HUES48 (cell line): ENCODE measurements at regions not wholly inside any gene's neighbourhood (a gene's known extent, or its start where the extent isn't known, plus 50 kb on each side); places are given as distances from the start of the nearest gene placed in this dataset.

ENCODE experiments used
- H3K27ac ChIP-seq: one replicate; pipeline ENCODE4 v1.7.0; 2013; ENCODE audit warnings: low read depth, low read length, inconsistent platforms
- H3K27me3 ChIP-seq: 2 replicates; pipeline ENCODE4 v1.6.1; 2013; ENCODE audit warnings: mild to moderate bottlenecking, low read length; ENCODE audit not compliant: control insufficient read depth, insufficient read depth
- H3K36me3 ChIP-seq: 2 replicates; pipeline ENCODE4 v1.6.1; 2013; ENCODE audit warnings: low read length; ENCODE audit not compliant: control insufficient read depth, insufficient read depth
- H3K4me1 ChIP-seq: 2 replicates; pipeline ENCODE4 v1.6.1; 2013; ENCODE audit warnings: mild to moderate bottlenecking, low read length; ENCODE audit not compliant: control insufficient read depth, insufficient read depth
- H3K4me3 ChIP-seq: 2 replicates; pipeline ENCODE4 v1.5.1; 2013; ENCODE audit warnings: mild to moderate bottlenecking, low read depth, low read length
- H3K9ac ChIP-seq: 2 replicates; pipeline ENCODE4 v1.6.1; 2013; ENCODE audit warnings: mild to moderate bottlenecking, low read depth, low read length, moderate library complexity
- H3K9me3 ChIP-seq: 2 replicates; pipeline ENCODE4 v1.6.1; 2013; ENCODE audit warnings: low read length; ENCODE audit not compliant: control insufficient read depth, insufficient read depth

DNA sequence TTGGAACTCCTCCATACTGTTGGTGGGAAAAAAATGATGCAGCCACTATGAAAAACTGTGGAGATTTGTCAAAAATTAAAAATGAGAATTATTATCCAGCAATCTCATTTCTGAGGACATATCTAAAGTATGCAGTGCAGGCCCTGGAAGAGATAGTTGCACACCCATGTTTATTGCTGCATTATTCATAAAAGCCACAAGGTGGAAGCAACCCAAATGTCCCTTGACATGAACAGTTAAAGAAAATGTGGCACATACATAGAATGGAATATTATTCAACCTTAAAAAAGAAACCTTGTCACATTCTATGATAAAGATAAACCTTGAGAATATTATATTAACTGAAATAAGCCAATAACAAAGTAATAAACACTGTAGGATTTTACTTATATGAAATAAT is 80.9 kb upstream of the ARHGEF26 start:
- Histone ChIP-seq H3K9ac (no peak overlapping the region), H3K27me3 (no peaks in the 10 kb centered on the region), H3K4me1 (no peaks in the 10 kb centered on the region), H3K9me3 (no peaks in the 10 kb centered on the region), H3K4me3 (no peak overlapping the region), H3K27ac (no peak overlapping the region), H3K36me3 (no peaks in the 10 kb centered on the region)

DNA sequence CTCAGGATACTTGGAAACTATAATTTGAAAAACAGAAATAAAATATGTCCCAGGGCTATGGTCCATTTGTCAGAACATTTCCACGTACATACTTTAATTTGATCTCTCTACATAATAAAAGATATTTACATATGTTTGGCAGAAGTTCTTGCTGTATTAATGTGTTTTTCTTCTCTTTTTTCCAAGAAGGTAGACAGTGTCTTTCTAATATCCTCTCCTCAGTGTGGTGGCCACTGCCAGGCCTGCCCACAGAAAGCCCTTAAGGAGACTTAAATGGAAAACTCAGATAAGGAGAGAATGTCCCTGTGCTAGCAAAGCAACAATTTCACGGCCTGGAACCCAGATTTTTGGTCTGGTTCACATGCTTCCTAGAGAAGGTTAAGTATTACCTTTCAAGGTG is 76.5 kb upstream of the ARHGEF26 start:
- Histone ChIP-seq H3K27ac (no peak overlapping the region), H3K36me3 (no peaks in the 10 kb centered on the region), H3K4me3 (no peak overlapping the region), H3K9ac (no peak overlapping the region), H3K27me3 (no peaks in the 10 kb centered on the region), H3K4me1 (no peaks in the 10 kb centered on the region), H3K9me3 (no peaks in the 10 kb centered on the region)

DNA sequence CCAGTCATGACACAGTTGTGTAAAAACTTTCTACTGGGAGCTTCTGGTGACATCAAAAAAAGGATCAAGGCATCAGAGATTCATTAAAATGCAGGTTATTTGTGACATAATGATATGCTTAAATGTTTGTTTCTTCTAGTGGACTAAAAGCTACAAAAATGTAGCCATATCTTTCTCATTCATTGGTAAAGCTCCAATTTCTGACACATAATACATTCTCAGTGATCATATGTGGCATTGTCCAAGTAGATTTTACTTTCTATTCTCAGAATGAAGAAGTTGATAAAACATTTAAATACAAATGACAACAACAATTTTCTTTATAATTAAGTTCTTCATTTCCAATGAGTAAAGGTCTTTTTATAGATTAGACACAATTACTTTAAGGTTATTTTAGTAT is 71.0 kb upstream of the ARHGEF26 start:
- no peak overlapping the region for H3K27ac ChIP-seq
- H3K27me3 ChIP-seq, result no peaks in the 10 kb centered on the region
- H3K9me3 ChIP-seq, result no peaks in the 10 kb centered on the region

DNA sequence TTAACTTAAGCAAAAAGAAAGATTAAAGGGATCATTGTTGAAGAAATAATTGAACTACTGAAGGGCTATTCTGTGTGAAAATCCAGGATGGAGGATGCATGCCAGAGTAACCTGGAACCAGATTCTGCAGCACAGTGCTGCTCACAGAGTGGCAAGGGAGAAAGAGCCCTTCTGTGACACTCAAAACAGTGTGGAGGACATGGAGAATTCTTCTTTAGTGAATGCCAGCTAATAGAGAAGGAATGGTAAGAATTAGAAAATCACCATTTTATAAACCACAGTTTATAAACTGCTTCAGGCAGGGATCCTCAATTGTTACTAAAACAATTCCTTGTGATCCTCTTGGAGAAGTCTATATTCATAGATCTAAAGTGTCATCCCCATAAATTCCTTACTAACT is 70.4 kb upstream of the ARHGEF26 start:
- H3K4me1 ChIP-seq, result 0 out of 2 replicates have a peak, but pooled peaks cover under 1% of the 10 kb centered on the region
- no peaks in the 10 kb centered on the region for H3K36me3 ChIP-seq
- H3K27me3 ChIP-seq, result no peaks in the 10 kb centered on the region
- H3K27ac ChIP-seq, result no peak overlapping the region
- no peak overlapping the region for H3K4me3 ChIP-seq
- no peaks in the 10 kb centered on the region for H3K9me3 ChIP-seq
- H3K9ac ChIP-seq, result no peak overlapping the region

More for the DNA sequence above, 71.0 kb upstream of the ARHGEF26 start:
- Histone ChIP-seq H3K4me3 (no peak overlapping the region), H3K4me1 (no peaks in the 10 kb centered on the region), H3K36me3 (no peaks in the 10 kb centered on the region), H3K9ac (no peak overlapping the region)

DNA sequence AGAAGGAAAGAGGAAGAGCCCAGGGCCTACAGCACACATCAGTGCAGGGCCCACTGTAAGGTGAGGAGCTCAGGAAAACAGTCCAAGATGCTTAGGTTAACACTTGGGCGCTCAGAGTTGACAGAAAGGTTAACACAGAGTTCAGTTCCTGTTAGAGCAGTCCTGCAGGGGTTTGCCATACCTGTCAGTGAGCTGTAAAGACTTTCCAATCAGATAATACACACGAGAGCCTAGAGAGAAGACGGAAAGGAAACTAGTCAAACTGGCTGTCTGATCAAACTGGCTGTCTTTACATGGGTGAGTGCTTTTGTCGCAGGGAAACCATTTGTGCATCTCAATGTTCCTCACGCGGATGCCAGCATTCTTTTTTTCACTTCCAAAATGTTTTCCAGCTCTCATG is 61.4 kb upstream of the ARHGEF26 start:
- Histone ChIP-seq H3K9ac (no peak overlapping the region), H3K4me3 (no peak overlapping the region), H3K4me1 (peaks cover 35% of the 10 kb centered on the region), H3K9me3 (no peaks in the 10 kb centered on the region), H3K36me3 (no peaks in the 10 kb centered on the region), H3K27ac (peak overlapping the region; percentile 30), H3K27me3 (no peaks in the 10 kb centered on the region)

DNA sequence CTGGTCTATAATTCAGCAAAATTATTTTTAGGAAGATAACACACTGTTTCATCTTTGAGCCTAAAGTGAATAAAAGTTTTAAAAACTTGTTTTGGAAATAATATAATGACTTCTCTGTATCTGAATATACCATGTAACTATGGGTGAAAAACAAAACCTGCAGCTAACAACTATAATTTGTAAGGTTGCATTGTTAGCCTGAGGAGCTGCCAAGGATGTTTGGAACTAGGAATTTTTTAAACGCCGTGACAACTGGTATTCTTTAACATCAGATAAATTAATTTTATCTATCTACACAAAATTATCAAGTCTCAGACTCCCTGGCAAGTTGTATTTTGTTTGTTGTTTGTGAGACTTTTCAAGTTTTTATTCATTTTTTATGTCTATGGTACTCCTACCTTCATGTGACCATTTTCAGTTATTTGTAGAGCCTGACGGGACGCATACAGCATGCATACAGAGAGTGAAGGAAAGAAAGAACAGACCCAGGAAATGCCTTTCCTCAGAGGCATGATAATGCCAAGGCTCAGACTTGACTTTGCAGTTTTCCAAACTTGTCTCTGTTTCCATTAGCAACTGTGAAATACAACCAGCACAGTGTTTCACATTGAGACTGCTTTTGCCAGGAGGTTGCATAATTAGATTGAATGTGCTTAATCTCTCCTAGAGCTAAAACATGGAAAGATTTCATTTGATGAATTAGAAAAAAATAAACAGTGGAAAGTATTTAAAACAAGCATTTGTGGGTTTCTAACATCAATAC is 60.8 kb upstream of the ARHGEF26 start:
- no peak overlapping the region for H3K9ac ChIP-seq

DNA sequence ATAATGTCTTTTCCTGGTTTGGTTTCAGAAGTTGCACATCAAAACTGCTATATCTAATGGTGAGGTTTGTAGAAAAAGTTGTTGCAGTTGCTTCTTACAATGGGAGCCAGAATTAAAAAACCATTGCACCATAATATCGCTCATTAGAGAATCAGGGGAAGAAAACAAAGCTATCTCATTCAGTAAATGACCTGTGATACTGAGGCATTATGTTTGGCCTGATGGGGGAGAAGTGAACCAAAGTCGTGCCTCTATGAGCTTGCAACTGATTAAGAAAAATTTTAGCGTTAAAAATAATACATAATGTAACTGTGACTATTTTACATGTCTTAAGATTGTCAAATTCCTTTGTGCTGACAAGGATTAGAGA is 60.2 kb upstream of the ARHGEF26 start:
- peak overlapping the region; percentile 30 for H3K27ac ChIP-seq
- H3K36me3 ChIP-seq, result no peaks in the 10 kb centered on the region
- no peaks in the 10 kb centered on the region for H3K27me3 ChIP-seq
- H3K4me1 ChIP-seq, result peaks cover 33% of the 10 kb centered on the region
- H3K4me3 ChIP-seq, result no peak overlapping the region
- no peaks in the 10 kb centered on the region for H3K9me3 ChIP-seq
- no peak overlapping the region for H3K9ac ChIP-seq

More for the DNA sequence above, 60.8 kb upstream of the ARHGEF26 start:
- H3K4me3 ChIP-seq, result no peak overlapping the region
- H3K27ac ChIP-seq, result peak overlapping the region; percentile 30
- no peaks in the 10 kb centered on the region for H3K27me3 ChIP-seq
- H3K36me3 ChIP-seq, result no peaks in the 10 kb centered on the region
- peaks cover 35% of the 10 kb centered on the region for H3K4me1 ChIP-seq
- H3K9me3 ChIP-seq, result no peaks in the 10 kb centered on the region

DNA sequence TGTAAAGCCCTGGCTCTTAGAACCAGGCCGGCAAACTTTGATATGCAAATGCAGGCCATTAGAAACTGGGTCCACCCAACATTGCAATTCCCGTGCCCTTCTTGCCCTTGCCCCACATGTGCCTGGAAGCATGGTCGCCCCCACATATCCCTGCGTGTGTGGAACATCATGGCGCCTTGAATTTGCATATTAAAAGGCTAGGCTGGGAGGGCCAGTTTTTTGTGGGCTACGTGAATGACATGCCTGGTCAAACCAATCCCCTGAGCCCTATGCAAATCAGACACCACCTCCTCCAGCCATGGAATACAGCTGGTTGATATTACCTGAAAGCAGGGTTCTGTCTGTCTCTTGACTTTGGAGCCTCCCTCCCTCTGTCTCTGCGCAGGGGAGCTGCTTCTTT is 58.7 kb upstream of the ARHGEF26 start:
- peaks cover 19% of the 10 kb centered on the region for H3K4me1 ChIP-seq
- H3K9ac ChIP-seq, result no peak overlapping the region
- no peak overlapping the region for H3K27ac ChIP-seq
- no peaks in the 10 kb centered on the region for H3K27me3 ChIP-seq
- no peaks in the 10 kb centered on the region for H3K36me3 ChIP-seq
- no peak overlapping the region for H3K4me3 ChIP-seq
- no peaks in the 10 kb centered on the region for H3K9me3 ChIP-seq

DNA sequence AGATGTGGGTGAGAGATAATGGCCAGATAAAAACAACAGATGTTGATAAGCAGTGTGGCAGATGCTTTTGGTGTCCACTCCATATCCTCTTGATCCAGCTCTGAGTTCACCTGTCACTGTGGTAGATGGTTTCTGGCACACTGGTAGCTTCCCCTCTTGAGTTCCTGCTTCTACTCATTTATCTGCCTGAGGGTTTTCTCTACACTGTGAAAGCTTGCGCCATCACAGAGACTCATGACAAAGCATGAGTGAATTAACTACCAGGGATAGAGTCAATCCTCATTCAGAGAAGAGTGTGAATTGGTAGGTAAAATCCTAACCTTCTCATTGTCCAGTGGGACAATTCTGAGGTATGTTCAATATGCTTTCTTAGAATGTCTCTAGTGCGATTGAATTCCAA is 50.0 kb upstream of the ARHGEF26 start:
- Histone ChIP-seq H3K27ac (no peak overlapping the region), H3K9ac (no peak overlapping the region), H3K9me3 (no peaks in the 10 kb centered on the region), H3K27me3 (no peaks in the 10 kb centered on the region), H3K36me3 (no peaks in the 10 kb centered on the region), H3K4me3 (no peak overlapping the region), H3K4me1 (no peaks in the 10 kb centered on the region)
